GM20431 (cell line): ENCODE measurements at regions not wholly inside any gene's neighbourhood (a gene's known extent, or its start where the extent isn't known, plus 50 kb on each side); places are given as distances from the start of the nearest gene placed in this dataset.

ENCODE experiments used
- in situ Hi-C: fragments of 300-500 bp; cut with MseI, MboI; formaldehyde crosslinking; loops from one replicate; pipeline ENCODE4 v1.15.0; 2020; ENCODE audit warnings: low sequenced_read_pairs; ENCODE audit not compliant: unreplicated experiment

DNA sequence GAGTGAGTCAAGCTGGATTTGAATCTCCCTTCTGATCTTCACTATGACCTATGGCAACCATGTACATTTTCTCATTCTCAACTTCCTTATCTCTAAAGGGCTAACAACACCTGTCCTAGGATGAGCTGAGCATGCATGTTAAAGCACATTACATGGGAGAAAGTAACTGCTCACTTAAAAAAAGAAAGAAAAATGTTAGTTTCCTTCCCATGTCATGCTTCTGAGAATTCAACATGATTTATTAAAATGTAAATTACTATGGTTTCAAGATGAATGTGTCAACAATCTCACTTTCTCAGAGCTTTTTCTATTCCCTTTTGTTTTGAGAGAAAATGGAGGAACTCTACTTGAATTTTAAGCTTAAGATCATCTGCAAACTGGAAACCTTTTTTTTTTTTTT, 295.3 kb downstream of the SKIDA1 start:
- in situ Hi-C loops, result no loop called here

GRCh38 chr10:21217748-21218367, 307.6 kb downstream of the SKIDA1 start:
- in situ Hi-C loops, result no loop called here

DNA sequence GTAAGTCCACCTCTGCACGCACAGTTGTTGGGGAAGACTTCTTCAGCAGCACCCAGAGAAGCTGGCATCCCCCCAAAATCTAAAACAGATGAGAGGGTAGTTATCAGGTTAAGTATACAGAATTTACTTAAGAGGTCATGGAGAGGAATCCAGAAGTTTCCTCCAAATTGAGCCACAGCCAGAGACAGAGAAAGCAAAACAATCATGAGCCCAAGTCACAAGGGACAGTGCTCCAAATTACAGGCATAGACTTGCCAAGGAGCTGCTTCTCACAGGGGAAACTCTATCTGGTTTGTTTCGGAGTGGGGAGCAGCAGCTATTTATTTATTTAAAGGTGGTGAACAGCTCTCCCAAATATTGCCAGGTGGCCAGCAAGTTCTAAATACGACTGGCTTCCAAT, 308.4 kb downstream of the SKIDA1 start:
- in situ Hi-C loops, result no loop called here

DNA sequence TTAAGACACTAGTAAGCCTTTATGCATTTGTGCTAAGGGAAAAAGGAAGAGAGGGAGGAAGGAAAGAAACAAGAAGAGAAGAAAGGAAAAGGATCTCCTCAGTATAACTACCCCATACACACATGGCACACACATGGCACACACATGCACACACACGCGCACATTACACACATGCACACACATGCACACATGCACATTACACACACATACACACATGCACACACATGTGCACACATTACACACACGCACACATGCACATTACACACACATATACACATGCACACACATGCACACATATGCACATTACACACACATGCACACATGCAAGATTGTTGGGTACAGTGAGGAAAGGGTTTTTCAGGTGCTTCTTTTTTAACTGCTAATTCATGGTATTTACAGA, 311.2 kb downstream of the SKIDA1 start:
- in situ Hi-C loops, result no loop called here

DNA sequence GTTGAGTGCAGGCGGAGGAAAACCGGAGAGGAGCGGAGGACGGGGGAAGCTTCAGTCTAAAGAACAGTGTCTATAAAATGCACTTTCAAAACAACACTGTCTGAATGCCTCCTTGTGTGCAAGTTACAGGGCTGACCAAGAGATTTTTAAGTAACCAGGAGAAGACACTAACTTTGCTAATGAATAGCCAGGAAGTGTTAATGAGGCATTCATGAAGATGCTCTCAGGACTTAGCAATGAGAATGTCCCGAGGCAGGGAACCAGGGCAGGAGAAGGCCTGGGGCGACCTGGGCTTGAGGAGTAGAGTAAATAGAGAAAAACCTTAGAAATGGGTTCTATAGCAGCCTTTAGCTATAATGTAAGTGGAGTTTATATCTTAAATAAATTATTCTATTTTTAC, 312.1 kb downstream of the SKIDA1 start:
- in situ Hi-C loops, result no loop called here

GRCh38 chr10:21212912-21213311, 312.6 kb downstream of the SKIDA1 start:
- in situ Hi-C loops, result no loop called here

GRCh38 chr10:21212348-21212747, 313.1 kb downstream of the SKIDA1 start:
- in situ Hi-C loops, result no loop called here

DNA sequence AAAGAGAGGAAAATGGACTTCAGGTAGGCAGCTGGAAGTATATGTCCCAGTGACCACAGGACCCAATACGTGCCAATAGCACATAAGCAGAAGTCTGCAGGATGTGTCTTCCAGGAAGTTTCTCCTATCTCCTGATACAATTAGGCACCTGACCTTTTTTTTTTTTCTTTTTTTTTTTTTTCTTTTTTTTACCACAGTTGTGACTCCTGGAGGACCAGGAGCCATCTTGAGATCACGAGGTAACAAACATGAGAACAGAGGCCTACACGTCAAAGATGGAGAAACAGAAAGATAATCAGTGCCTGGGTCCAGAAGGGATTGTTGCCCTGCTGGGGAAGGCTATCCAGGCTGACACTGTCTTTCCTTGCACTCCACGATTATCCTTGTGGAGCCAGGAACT, 312.4 kb upstream of the NEBL start:
- in situ Hi-C loops, result no loop called here

DNA sequence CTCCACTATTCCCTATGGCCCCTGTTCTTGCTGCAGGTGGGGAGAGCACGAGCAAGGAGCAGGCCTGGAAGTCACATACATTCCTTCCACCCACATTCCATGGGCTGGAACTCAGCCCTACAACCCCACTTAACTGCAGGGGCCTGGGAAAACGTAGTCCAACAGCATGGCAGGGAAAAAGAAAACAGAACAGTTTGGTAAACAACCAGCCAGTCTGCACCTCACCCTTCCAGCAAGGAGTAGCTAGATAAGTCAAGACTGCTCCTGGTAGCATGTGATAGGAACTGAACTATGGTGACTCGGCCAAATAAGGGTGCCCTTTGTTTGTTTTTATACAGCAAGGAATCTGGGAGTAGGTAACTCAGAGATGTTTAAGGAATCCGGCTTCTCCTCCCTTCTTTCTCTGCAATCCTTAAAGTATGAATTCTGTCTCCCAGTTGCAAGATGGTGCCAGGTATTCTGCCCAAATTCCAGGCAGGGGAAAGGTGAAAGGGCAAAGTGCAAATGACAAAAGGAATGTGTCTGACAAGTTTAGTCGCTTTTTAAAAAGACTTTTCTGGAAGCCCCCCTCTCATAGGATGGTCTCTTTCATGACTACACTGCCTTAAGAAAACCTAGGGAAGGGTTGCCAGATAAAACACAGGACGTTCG, 311.7 kb upstream of the NEBL start:
- in situ Hi-C loops, result no loop called here

DNA sequence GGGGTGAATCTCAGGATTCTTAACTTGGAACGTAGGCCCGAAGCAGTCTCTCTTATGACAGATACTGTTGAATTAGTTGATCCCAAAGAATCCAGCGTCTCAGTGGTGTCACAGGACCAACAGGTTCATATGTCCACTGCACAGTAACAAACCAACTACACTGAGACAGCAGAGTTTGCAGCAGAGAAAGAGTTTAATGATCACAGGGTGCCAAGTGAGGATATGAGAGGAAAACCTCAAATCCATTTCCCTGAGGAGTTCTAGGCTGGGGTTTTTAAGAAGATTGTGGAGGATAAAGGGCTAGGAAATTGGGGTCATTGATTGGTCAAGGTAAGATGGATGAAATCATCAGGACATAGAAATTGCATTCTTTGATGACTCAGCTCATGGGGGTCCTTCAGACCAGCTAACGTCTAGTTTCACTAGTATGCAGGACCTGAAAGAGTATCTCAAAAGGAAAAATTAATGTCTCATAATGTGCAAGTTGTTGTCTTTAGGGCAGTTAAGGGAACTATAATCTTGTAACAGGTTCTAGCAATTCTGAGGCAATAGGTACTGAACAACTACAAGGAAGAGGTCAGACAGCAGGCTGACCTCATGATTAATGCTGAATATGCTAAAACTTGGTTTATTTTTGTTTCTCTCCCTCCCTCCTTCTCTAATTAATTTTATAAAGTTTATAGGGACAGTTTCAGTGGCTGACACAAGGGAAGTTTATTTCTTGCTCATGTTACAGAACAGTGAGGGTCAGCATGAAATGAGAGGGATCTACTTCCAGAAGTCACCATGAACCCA, 310.9 kb upstream of the NEBL start:
- in situ Hi-C loops, result no loop called here

DNA sequence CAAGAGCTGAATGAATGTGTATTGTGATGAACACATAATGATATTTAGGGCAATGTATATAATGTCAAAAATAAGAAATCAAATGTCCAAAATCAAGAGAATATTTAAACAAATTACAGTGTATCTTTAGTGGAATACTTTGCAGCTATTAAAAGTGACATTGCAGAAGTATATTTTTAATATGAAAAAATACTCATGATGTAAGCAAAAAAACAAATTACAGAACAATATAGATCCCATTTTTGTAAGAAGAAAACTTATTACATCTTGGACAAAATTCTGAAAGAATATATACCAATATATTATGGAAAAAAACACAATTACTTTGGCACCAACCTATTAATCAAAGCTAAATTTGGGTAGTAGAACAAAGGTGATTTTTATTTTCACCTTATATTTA, 308.2 kb upstream of the NEBL start:
- in situ Hi-C loops, result no loop called here

GRCh38 chr10:21203473-21204107, 306.5 kb upstream of the NEBL start:
- in situ Hi-C loops, result no loop called here

- in situ Hi-C loops, result no loop called here
Measured at GRCh38 chr10:21202776-21203462, 305.8 kb upstream of the NEBL start.

DNA sequence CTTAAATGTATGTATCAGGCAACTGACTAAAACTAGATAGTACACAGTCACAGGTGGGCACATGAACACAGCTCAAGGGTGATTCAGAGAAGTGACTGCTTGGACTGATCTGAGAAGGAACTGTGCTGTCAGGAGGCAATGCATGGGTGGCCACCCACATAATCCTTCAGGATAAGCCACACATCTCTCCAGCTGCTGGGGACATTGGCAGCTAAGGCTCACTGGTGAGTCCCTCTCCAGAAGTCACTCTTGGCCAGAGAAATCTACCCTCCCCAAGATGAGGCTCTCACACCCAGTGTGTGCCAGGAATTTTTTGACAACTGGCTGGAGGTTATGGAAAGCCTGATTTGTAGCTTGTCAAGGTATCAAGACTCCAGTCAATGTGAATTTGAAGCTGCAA, 302.4 kb upstream of the NEBL start:
- in situ Hi-C loops, result no loop called here

DNA sequence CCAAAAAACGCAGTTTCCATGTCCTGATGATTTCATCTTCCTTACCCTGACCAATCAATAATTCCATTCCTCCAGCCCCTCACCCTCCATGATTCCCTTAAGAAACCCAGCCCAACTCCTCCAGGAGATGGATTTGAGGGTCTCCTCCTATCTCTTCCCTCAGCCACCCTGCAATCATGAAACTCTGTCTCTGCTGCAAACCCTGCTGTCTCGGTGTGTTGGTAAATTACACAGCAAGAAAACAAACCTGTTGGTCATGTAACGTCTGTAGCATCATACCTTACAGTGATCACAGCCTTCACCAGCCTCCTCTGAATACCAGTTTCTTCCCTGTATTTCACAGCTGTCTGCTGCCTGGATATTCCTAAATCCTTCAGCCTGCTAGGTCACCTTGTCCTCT, 300.7 kb upstream of the NEBL start:
- in situ Hi-C loops, result no loop called here

- in situ Hi-C loops, result no loop called here
Measured at GRCh38 chr10:21196822-21197395, 299.8 kb upstream of the NEBL start.

- in situ Hi-C loops, result no loop called here
Measured at GRCh38 chr10:21195252-21195651, 298.1 kb upstream of the NEBL start.

DNA sequence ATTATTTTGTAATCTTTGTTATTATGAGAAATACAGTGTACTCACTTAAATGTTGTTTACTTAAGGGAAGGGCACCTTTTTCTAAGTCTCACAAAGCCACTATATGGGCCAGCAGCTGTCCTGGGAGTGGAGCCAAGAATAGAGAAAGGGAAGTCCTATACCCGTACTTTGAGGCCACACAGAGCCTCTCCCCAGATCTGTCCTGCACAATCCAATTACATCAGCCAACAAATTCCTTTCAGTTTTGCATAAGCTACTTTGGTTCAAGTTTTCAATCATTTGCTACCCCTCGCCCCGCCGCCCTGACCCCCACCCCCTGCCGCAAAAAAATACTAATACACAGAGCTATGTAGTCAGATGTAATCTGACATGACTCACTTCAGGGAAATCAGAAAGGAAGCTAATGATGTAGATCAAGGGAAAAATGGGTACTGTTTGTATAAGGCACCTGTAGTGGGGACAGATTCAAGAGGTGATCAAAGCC, 297.4 kb upstream of the NEBL start:
- in situ Hi-C loops, result no loop called here

GRCh38 chr10:21193196-21193595, 296.1 kb upstream of the NEBL start:
- in situ Hi-C loops, result no loop called here

GRCh38 chr10:21191512-21191911, 294.4 kb upstream of the NEBL start:
- in situ Hi-C loops, result no loop called here
